ENCODE measurements at regions not wholly inside any gene's neighbourhood (a gene's known extent, or its start where the extent isn't known, plus 50 kb on each side); places are given as distances from the start of the nearest gene placed in this dataset.

- Histone ChIP-seq H3K18ac (ENCODE audit: extremely low read depth, low read length) (no peak overlapping the region; the same call in 1 of the 2 replicates), H4K20me1 (replicated peaks in 1 of 2; ENCODE audit: control insufficient read depth in 1 of 2, insufficient read depth in 2 of 2, low read length in 2 of 2) (no peaks in the 10 kb centered on the region), H2BK20ac (ENCODE audit: low read length) (peak overlapping the region; percentile 15; the same call in 1 of the 2 replicates), H3K14ac (ENCODE audit: insufficient read length) (no peak overlapping the region), H3K23ac (ENCODE audit: insufficient read length) (no peak overlapping the region), H3K4me3 (ENCODE audit: extremely low read depth in 1 of 4, insufficient read depth in 2 of 4, low read depth in 3 of 4, low read length in 4 of 4) (no peak overlapping the region), H4K8ac (ENCODE audit: extremely low read depth, insufficient read depth, low read length) (no peak overlapping the region; the same call in 1 of the 2 replicates), H3K9me3 (ENCODE audit: insufficient read depth in 2 of 2, low read depth in 1 of 2, low read length in 1 of 2) (no peaks in the 10 kb centered on the region), H3K79me1 (ENCODE audit: low read depth, low read length) (no peaks in the 10 kb centered on the region), H3K23me2 (ENCODE audit: low read depth, low read length) (no peaks in the 10 kb centered on the region), H2BK15ac (ENCODE audit: low read length) (no peak overlapping the region), H4K91ac (replicated peaks; ENCODE audit: insufficient read length, low read length) (no peak overlapping the region), H2AK5ac (ENCODE audit: low read depth, low read length) (no peak overlapping the region), H3K27me3 (replicated peaks in 1 of 4; ENCODE audit: control insufficient read depth in 3 of 4, extremely low read depth in 1 of 4, insufficient read depth in 3 of 4, low read length in 3 of 4) (0 out of 7 replicates have a peak, but pooled peaks cover 0 to 1% (median 0%) of the 10 kb centered on the region in 4 experiments), H3K4me1 (replicated peaks in 1 of 4; ENCODE audit: control insufficient read depth in 3 of 4, insufficient read depth in 4 of 4, low read length in 3 of 4) (peaks cover 1 to 13% (median 12%) of the 10 kb centered on the region in 4 experiments; a peak in 6 of 7 replicates), H2BK120ac (replicated peaks; ENCODE audit: low read depth, low read length) (peak overlapping the region; percentile 10), H3K56ac (replicated peaks; ENCODE audit: insufficient read length, low read depth, low read length) (peak overlapping the region; percentile 20), H3K36me3 (ENCODE audit: control insufficient read depth in 2 of 4, insufficient read depth in 4 of 4, low read length in 3 of 4) (no peaks in the 10 kb centered on the region), H4K5ac (ENCODE audit: insufficient read length, low read depth, low read length) (no peak overlapping the region), H3K9ac (replicated peaks in 1 of 4; ENCODE audit: extremely low read depth in 1 of 4, low read depth in 3 of 4, low read length in 3 of 4) (no peak overlapping the region), H3K4me2 (ENCODE audit: insufficient read depth in 1 of 2, low read depth in 2 of 2, low read length in 2 of 2) (no peak overlapping the region), H2AFZ (ENCODE audit: low read length) (no peak overlapping the region), H3K4ac (replicated peaks; ENCODE audit: insufficient read length, low read depth, low read length) (no peak overlapping the region), H3K27ac (ENCODE audit: low read depth, low read length) (no peak overlapping the region), H2BK5ac (ENCODE audit: low read depth, low read length) (no peak overlapping the region), H3K79me2 (ENCODE audit: control insufficient read depth in 1 of 2, insufficient read depth in 2 of 2, low read length in 2 of 2) (no peaks in the 10 kb centered on the region), H2BK12ac (ENCODE audit: low read depth, low read length) (no peak overlapping the region)
- POLR2A ChIA-PET (ENCODE audit: partially characterized antibody) = interaction anchor here (1.3 kb wide), 1 partner anchor 215 kb away, joined by 3 read pairs; no protein-coding TSS in a partner anchor
- no peak for FAIRE-seq
- DNase-seq (ENCODE audit: low read depth in 1 of 2, low spot score in 2 of 2) = no peak
- CTCF ChIA-PET (ENCODE audit: partially characterized antibody) = interaction anchor here (0.6 kb wide), 1 partner anchor 26 kb away, joined by 3 read pairs; no protein-coding TSS in a partner anchor
- TF ChIP-seq CHD1 (IDR thresholded peaks at IDR 0.05; ENCODE audit: low read depth, low read length) (no peak), RXRA (IDR thresholded peaks at IDR 0.05; ENCODE audit: insufficient read depth, low read depth, low read length) (no peak), RFX5 (IDR thresholded peaks at IDR 0.05; ENCODE audit: borderline replicate concordance, low read depth, low read length) (no peak)
Measured at GRCh38 chr5:173747876-173748275, 131.4 kb upstream of the BOD1 start.
